GM12872 (cell line): ENCODE measurements at regions not wholly inside any gene's neighbourhood (a gene's known extent, or its start where the extent isn't known, plus 50 kb on each side); places are given as distances from the start of the nearest gene placed in this dataset.

Source experiments
- TF ChIP-seq, protein P1 (sequence below): IDR thresholded peaks from 3 replicates; pipeline ENCODE4 v1.5.1; 2011; ENCODE audit warnings: low read depth, mild to moderate bottlenecking, low read length, moderate library complexity; ENCODE audit not compliant: insufficient read depth

DNA sequence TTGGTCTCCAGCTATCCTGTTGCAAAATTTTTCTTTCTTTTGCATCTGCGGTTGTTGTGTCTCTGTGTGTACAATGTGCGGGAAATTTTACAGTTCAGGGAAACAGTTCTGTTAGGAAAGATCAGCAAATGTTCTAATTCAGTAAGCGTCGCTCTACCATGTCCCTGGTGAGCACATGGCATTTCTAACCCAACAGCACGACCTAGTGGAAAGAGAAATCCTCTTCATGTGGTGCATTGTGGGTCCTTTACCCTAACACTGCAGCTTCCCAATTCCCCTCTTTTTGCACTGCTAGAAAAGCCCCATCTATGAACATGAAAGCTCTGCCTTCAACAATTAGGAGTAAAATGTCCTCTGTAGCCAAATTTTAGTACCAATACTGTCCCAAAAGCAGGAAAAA is 974.2 kb upstream of the CDH9 start:
- TF ChIP-seq, protein P1, sequence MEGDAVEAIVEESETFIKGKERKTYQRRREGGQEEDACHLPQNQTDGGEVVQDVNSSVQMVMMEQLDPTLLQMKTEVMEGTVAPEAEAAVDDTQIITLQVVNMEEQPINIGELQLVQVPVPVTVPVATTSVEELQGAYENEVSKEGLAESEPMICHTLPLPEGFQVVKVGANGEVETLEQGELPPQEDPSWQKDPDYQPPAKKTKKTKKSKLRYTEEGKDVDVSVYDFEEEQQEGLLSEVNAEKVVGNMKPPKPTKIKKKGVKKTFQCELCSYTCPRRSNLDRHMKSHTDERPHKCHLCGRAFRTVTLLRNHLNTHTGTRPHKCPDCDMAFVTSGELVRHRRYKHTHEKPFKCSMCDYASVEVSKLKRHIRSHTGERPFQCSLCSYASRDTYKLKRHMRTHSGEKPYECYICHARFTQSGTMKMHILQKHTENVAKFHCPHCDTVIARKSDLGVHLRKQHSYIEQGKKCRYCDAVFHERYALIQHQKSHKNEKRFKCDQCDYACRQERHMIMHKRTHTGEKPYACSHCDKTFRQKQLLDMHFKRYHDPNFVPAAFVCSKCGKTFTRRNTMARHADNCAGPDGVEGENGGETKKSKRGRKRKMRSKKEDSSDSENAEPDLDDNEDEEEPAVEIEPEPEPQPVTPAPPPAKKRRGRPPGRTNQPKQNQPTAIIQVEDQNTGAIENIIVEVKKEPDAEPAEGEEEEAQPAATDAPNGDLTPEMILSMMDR: no peak

DNA sequence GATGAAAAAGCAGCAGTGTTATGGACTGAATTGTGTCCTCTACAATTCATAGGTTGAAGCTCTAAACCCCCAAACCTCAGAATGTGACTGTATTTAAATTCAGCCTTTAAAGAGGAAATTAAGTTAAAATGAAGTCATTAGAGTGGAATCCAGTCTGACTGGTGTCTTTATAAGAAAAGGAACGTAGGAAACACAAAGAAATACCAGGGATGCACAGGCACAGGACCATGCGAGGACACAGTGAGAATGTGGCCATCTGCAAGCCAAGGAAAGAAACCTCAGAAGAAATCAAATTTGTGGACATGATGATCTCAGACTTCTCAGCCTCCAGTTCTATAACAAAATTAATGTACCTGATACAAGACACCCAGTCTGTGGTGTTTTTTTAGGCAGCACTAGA is 971.2 kb upstream of the CDH9 start:
- TF ChIP-seq, protein P1: no peak

DNA sequence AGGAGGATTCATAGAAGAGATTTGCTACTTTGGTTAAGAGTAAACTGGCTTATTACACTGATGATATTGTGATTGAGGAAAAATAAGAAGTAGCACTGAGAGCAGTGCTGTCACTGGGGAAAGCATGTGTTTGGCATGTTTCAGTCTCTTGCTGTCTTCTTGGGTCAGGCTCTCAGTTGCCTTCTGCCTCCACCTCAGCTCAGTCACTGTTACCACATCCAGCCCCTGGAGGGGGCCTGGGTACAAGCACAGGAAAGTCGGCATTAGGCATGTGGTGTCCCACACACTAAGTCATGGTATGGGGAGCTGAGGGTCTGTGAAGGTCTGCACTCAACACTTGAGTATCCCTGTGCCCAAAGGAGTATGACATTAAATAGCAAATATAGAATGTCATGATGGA is 958.3 kb upstream of the CDH9 start:
- TF ChIP-seq, protein P1: no peak

DNA sequence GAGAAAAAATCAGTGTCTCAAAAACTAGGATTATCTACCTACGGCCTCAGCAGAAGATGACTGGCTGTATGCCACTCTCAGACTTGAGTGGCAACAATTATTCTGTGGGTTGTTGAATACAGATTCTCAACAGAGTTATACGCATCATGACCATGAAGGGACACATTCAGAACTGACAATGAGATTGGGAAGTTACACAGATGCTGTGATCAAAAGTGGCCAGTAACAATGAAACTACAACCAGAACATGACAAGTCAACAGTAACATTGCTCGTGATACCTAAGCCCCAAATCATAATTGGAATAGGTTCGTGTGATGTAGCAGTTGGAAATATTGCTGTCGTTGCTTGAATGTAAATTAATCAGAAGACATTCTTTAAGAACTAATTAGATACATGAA is 957.5 kb upstream of the CDH9 start:
- TF ChIP-seq, protein P1: no peak

DNA sequence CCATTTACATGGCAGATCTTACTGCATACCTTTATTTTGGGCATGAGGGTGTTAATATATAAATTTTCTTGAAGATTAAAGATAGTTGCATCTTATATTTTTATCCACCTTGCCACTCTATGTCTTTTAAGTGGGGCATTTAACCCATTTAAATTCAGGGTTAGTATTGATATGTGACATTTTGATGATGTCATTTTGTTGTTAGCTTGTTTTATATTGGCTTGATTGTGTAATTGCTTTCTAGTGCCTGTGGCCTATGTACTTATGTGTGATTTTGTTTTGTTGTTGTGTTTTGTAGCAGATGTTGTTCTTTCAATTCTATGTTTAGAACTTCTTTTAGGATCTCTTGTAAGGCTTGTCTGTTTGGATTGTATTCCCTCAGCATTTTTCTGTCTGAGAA is 939.9 kb upstream of the CDH9 start:
- TF ChIP-seq, protein P1: no peak

DNA sequence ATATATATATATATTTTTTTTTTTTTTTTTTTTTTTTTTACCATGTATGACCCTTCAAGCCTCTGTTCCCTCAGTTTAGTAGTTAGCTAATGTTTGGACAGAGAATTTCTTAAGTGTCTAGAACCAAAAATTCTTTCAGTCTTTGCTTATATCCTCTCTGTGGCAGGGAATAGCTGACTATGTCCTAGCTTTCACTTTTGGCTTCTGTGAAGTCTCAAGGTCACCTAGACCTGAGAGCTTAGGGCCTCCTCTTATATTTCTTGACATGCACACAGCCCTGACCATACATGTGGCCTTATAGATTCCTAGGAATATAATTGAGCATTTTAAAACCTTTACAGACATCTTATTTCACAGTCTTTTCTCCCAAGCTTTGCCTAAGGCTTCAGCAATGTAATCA is 930.8 kb upstream of the CDH9 start:
- TF ChIP-seq, protein P1: no peak

DNA sequence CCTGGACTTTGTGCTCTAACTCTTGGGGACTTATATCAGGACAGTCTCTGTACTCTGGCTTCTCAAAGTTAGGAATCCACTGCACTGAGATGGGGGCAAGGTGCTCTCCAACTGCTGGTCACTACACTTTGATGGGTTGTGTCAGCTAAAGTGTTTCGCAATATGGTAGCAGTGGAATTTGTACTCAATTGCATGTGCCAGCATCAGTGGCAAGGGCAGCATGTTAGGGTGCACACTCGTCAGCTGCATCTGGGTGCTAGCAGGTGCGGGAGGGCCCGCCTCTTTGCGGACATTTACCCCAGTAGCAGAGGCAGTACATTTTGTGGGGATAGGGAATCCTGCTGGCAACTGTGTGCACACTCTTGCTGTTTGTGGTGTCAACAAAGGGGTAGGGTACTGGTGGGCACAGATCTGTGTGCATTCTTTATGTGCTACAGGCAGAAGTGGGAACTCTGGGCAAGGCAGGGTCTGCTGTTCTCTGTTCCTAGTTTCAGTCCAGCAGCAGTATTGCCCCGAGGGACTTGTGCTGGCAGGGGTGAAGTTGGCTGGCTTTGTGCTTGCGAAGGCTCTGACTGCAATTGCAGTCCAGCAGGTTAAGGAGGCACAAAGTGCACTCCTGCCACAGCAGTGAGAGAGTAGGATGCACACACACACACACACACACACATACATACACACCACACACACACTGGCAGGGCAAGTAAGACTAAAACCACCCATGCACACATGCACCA is 924.8 kb upstream of the CDH9 start:
- TF ChIP-seq, protein P1: no peak
